HL-60 (cell line): ENCODE measurements at regions not wholly inside any gene's neighbourhood (a gene's known extent, or its start where the extent isn't known, plus 50 kb on each side); places are given as distances from the start of the nearest gene placed in this dataset.

ENCODE experiments used
- DNase-seq, 2 experiments: peaks; one replicate each; pipeline ENCODE4 v3.0.0-alpha.2; 2010 to 2020; ENCODE audit warnings: low read depth in 1 of 2, low spot score in 1 of 2
- H3K27ac ChIP-seq: fragments of 250-450 bp; sonication (Bioruptor Pico); replicated peaks from 2 replicates; pipeline ENCODE4 v1.5.1; 2020; ENCODE audit warnings: mild to moderate bottlenecking, moderate library complexity
- H3K27me3 ChIP-seq: fragments of 250-450 bp; sonication (Bioruptor Pico); 2 replicates; pipeline ENCODE4 v1.5.1; 2021; ENCODE audit warnings: mild to moderate bottlenecking, moderate library complexity; ENCODE audit not compliant: insufficient read depth, poor library complexity, severe bottlenecking
- H3K4me3 ChIP-seq: replicated peaks from 2 replicates; pipeline ENCODE4 v1.5.1; 2011; ENCODE audit warnings: mild to moderate bottlenecking, control low read depth, low read length; ENCODE audit not compliant: insufficient read depth
- GABPA ChIP-seq: IDR thresholded peaks from 2 replicates; pipeline ENCODE4 v1.6.1; 2012; ENCODE audit warnings: low read depth
- POLR2AphosphoS5 ChIP-seq: IDR thresholded peaks from 2 replicates; pipeline ENCODE4 v1.6.1; 2012; ENCODE audit warnings: low read depth
- SPI1 ChIP-seq: IDR thresholded peaks from 2 replicates; pipeline ENCODE4 v1.6.1; 2012; ENCODE audit warnings: low read depth, mild to moderate bottlenecking, borderline replicate concordance
- TF ChIP-seq, protein P1 (sequence below): IDR thresholded peaks from 2 replicates; pipeline ENCODE4 v1.6.1; 2012; ENCODE audit warnings: low read depth; ENCODE audit not compliant: insufficient replicate concordance
- TF ChIP-seq, protein P2 (sequence below): IDR thresholded peaks from one replicate; pipeline ENCODE4 v1.5.1; 2011; ENCODE audit warnings: low read length, control low read depth, inconsistent platforms; ENCODE audit not compliant: insufficient read depth

DNA sequence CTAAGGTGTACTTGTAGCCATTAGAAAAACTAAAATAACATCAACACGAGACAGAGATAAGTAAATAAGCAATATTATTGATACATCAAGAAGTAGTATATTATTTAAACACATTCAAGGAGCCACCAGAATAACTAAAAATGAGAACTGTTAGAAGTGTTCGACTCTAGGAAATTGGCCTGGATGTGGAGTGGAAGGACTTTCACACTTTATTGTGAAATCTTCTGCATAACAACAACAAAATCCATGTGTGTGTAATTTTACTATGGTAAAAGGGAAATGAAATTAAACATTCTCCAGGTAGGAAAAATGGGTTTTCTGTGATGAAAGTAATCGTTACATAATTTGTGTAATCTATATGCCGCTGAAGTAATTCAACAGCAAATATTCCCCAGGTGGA lies 96.3 kb upstream of the RNF152 start:
- TF ChIP-seq, protein P1, sequence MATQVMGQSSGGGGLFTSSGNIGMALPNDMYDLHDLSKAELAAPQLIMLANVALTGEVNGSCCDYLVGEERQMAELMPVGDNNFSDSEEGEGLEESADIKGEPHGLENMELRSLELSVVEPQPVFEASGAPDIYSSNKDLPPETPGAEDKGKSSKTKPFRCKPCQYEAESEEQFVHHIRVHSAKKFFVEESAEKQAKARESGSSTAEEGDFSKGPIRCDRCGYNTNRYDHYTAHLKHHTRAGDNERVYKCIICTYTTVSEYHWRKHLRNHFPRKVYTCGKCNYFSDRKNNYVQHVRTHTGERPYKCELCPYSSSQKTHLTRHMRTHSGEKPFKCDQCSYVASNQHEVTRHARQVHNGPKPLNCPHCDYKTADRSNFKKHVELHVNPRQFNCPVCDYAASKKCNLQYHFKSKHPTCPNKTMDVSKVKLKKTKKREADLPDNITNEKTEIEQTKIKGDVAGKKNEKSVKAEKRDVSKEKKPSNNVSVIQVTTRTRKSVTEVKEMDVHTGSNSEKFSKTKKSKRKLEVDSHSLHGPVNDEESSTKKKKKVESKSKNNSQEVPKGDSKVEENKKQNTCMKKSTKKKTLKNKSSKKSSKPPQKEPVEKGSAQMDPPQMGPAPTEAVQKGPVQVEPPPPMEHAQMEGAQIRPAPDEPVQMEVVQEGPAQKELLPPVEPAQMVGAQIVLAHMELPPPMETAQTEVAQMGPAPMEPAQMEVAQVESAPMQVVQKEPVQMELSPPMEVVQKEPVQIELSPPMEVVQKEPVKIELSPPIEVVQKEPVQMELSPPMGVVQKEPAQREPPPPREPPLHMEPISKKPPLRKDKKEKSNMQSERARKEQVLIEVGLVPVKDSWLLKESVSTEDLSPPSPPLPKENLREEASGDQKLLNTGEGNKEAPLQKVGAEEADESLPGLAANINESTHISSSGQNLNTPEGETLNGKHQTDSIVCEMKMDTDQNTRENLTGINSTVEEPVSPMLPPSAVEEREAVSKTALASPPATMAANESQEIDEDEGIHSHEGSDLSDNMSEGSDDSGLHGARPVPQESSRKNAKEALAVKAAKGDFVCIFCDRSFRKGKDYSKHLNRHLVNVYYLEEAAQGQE, result no peak
- DNase-seq, result no peak
- Histone ChIP-seq H3K27ac (no peak overlapping the region), H3K27me3 (no peaks in the 10 kb centered on the region), H3K4me3 (no peak overlapping the region)

DNA sequence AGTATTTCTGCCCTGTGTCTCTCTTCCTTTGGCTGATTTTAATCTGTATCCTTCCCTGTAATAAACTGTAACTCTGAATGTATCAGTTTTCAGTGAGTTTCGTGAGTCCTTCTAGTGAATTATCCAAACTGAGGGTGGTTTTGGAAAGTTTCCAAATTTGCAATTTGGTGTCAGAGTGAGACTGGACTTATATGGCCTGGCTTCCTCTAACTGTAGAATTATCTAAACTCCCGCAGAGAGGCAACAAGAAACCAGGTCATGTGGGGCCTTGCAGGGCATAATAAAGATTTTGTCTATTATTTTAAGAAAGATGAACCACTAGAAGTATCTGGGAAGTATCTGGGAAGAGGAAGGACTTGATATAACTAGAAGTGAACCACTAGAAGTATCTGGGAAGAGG lies 95.3 kb upstream of the RNF152 start:
- Histone ChIP-seq H3K27me3 (no peaks in the 10 kb centered on the region), H3K27ac (no peak overlapping the region), H3K4me3 (no peak overlapping the region)
- no peak for DNase-seq
- TF ChIP-seq GABPA (no peak), SPI1 (no peak), POLR2AphosphoS5 (no peak)
- TF ChIP-seq, protein P2, sequence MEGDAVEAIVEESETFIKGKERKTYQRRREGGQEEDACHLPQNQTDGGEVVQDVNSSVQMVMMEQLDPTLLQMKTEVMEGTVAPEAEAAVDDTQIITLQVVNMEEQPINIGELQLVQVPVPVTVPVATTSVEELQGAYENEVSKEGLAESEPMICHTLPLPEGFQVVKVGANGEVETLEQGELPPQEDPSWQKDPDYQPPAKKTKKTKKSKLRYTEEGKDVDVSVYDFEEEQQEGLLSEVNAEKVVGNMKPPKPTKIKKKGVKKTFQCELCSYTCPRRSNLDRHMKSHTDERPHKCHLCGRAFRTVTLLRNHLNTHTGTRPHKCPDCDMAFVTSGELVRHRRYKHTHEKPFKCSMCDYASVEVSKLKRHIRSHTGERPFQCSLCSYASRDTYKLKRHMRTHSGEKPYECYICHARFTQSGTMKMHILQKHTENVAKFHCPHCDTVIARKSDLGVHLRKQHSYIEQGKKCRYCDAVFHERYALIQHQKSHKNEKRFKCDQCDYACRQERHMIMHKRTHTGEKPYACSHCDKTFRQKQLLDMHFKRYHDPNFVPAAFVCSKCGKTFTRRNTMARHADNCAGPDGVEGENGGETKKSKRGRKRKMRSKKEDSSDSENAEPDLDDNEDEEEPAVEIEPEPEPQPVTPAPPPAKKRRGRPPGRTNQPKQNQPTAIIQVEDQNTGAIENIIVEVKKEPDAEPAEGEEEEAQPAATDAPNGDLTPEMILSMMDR, result no peak
- TF ChIP-seq, protein P1, result no peak

DNA sequence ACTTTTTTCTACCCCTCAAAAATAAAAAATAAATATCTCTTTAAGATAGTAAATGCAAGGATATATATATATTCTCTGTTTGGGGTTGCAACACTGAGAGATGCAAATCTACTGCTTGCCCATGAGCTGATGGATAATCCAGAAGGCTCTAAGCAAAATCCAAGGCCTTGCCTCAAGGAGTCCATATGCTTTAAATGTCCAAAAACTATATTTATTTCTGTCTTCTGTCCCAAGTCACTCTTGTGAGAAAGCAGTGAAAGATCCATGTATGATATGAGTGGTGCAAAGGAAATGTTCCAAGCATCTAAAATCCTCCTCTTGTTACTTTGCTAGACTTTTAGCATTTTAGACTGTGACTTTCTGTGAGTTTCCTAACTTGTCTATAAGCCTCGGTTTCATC lies 92.9 kb upstream of the RNF152 start:
- no peak for DNase-seq
- Histone ChIP-seq H3K4me3 (no peak overlapping the region), H3K27me3 (no peaks in the 10 kb centered on the region), H3K27ac (no peak overlapping the region)
- no peak for TF ChIP-seq GABPA
- TF ChIP-seq, protein P1, result no peak
- TF ChIP-seq, protein P2, result no peak
- TF ChIP-seq POLR2AphosphoS5, result no peak
- no peak for TF ChIP-seq SPI1

DNA sequence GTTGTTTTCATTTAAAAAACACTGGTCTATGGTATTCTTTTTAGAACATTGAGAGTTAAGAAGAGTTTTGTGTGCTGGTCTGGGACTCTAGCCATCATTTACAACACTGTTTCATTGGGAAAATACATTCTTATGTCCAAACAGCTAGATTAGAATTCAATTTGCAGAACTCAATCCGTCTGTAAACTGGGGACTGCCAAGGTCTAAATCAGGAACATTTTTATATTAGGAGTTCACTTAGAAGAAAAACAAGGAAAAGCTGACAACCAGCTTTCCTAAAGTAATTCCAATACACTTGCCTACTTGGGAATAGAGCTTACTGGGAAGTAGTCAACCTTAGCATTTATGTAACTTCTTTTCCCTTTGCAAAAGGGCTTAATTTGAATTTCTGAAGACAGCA lies 91.5 kb upstream of the RNF152 start:
- no peaks in the 10 kb centered on the region for H3K27me3 ChIP-seq
- TF ChIP-seq, protein P1, result no peak
- TF ChIP-seq, protein P2, result no peak
- TF ChIP-seq POLR2AphosphoS5, result no peak
- no peak for TF ChIP-seq GABPA
- TF ChIP-seq SPI1, result no peak
- H3K4me3 ChIP-seq, result no peak overlapping the region
- DNase-seq, result no peak
- no peak overlapping the region for H3K27ac ChIP-seq
